Activated CD4-positive, alpha-beta T cell treated with anti-CD3 and anti-CD28 coated beads for 36 hours (primary cell): ENCODE measurements at regions not wholly inside any gene's neighbourhood (a gene's known extent, or its start where the extent isn't known, plus 50 kb on each side); places are given as distances from the start of the nearest gene placed in this dataset.
"Not testable (repeated sequence)": the region's sequence is repeated elsewhere in the genome, so short reads cannot be mapped to it uniquely, and the experiment has no call there.

Experiments
- ATAC-seq: fragments of 200-7000 bp; cut with Tn5 transposase; one replicate; pipeline ENCODE4 v1.10.0; 2021; ENCODE audit warnings: mild to moderate bottlenecking, moderate library complexity
- CTCF ChIA-PET: fragments of 350-600 bp; sonication (Branson Sonifier 250); formaldehyde crosslinking; loops from one replicate; lab custom pipeline; 2021; ENCODE audit warnings: antibody characterized with exemption; lab: Charles Lee
- POLR2A ChIA-PET: fragments of 350-600 bp; sonication (Branson Sonifier 250); formaldehyde crosslinking; loops from one replicate; lab custom pipeline; 2021; ENCODE audit warnings: antibody characterized with exemption, inconsistent platforms; lab: Charles Lee
- DNase-seq: peaks from one replicate; pipeline ENCODE4 v3.0.0-alpha.2; 2020
- H3K27ac Mint-ChIP-seq: one replicate; pipeline ENCODE4 v1.8.0; 2021; ENCODE audit warnings: mixed read lengths
- H3K27me3 Mint-ChIP-seq: one replicate; pipeline ENCODE4 v1.8.0; 2021; ENCODE audit warnings: mixed read lengths
- H3K36me3 Mint-ChIP-seq: one replicate; pipeline ENCODE4 v1.8.0; 2021; ENCODE audit warnings: low read depth, mixed read lengths
- H3K4me1 Mint-ChIP-seq: one replicate; pipeline ENCODE4 v1.8.0; 2021; ENCODE audit warnings: mixed read lengths
- H3K4me3 Mint-ChIP-seq: one replicate; pipeline ENCODE4 v1.8.0; 2021; ENCODE audit warnings: mild to moderate bottlenecking, moderate library complexity, mixed read lengths
- H3K9me3 Mint-ChIP-seq: one replicate; pipeline ENCODE4 v1.8.0; 2021; ENCODE audit warnings: low read depth, mixed read lengths
- intact Hi-C, 2 experiments: fragments of 100-400 bp; cut with DNase I in 1 of 2; cut with micrococcal nuclease in 1 of 2; formaldehyde crosslinking; loops; one replicate each; pipeline versions ENCODE4 v1.14.2 to v1.15.1; 2022 to 2024; cut with DNase I, micrococcal nuclease

GRCh38 chr5:38680094-38680825 lies 123.8 kb upstream of the LIFR start:
- ChIA-PET POLR2A (no interaction called here), CTCF (no interaction called here)
- DNase-seq: no peak
- Mint-ChIP-seq H3K36me3 (no peaks in the 10 kb centered on the region), H3K27ac (no peak overlapping the region), H3K4me1 (no peaks in the 10 kb centered on the region), H3K9me3 (no peaks in the 10 kb centered on the region), H3K4me3 (no peak overlapping the region), H3K27me3 (peaks cover 8% of the 10 kb centered on the region)
- intact Hi-C loops: no loop called here
- no peak for ATAC-seq

GRCh38 chr5:38681029-38681706 lies 124.7 kb upstream of the LIFR start:
- Mint-ChIP-seq H3K27ac (no peak overlapping the region), H3K9me3 (no peaks in the 10 kb centered on the region), H3K27me3 (peaks cover 6% of the 10 kb centered on the region), H3K4me3 (no peak overlapping the region), H3K36me3 (no peaks in the 10 kb centered on the region), H3K4me1 (no peaks in the 10 kb centered on the region)
- ChIA-PET CTCF (interaction anchor here (1.6 kb wide), 1 partner anchor 18 kb away, joined by 4 read pairs; no protein-coding TSS in a partner anchor), POLR2A (no interaction called here)
- intact Hi-C loops: no loop called here
- no peak for DNase-seq
- no peak for ATAC-seq

GRCh38 chr5:38681966-38682365 lies 125.5 kb upstream of the LIFR start:
- no peak overlapping the region for H3K27ac Mint-ChIP-seq
- ATAC-seq (no peak), DNase-seq (no peak)
- no peak overlapping the region for H3K4me3 Mint-ChIP-seq
- ChIA-PET POLR2A (no interaction called here), CTCF (interaction anchor here (1.6 kb wide), 1 partner anchor 19 kb away, joined by 4 read pairs; no protein-coding TSS in a partner anchor)
- no peaks in the 10 kb centered on the region for H3K36me3 Mint-ChIP-seq
- no peaks in the 10 kb centered on the region for H3K9me3 Mint-ChIP-seq
- H3K27me3 Mint-ChIP-seq: peaks cover 6% of the 10 kb centered on the region
- intact Hi-C loops: no loop called here
- no peaks in the 10 kb centered on the region for H3K4me1 Mint-ChIP-seq

- no peak for ATAC-seq
- intact Hi-C loops: no loop called here
- H3K9me3 Mint-ChIP-seq: no peaks in the 10 kb centered on the region
- no peak overlapping the region for H3K4me3 Mint-ChIP-seq
- DNase-seq: no peak
- H3K27ac Mint-ChIP-seq: no peak overlapping the region
- H3K36me3 Mint-ChIP-seq: no peaks in the 10 kb centered on the region
- no peaks in the 10 kb centered on the region for H3K4me1 Mint-ChIP-seq
- ChIA-PET CTCF (no interaction called here), POLR2A (no interaction called here)
- peaks cover 23% of the 10 kb centered on the region for H3K27me3 Mint-ChIP-seq
Measured at GRCh38 chr5:38686658-38687057, 130.2 kb upstream of the LIFR start.

- no peak overlapping the region for H3K4me3 Mint-ChIP-seq
- ATAC-seq (no peak), DNase-seq (no peak)
- no peaks in the 10 kb centered on the region for H3K4me1 Mint-ChIP-seq
- H3K27ac Mint-ChIP-seq: no peak overlapping the region
- H3K9me3 Mint-ChIP-seq: no peaks in the 10 kb centered on the region
- CTCF ChIA-PET: no interaction called here
- intact Hi-C loops: no loop called here
- POLR2A ChIA-PET: no interaction called here
- no peaks in the 10 kb centered on the region for H3K36me3 Mint-ChIP-seq
- H3K27me3 Mint-ChIP-seq: peaks cover 30% of the 10 kb centered on the region
Measured at GRCh38 chr5:38692346-38692745, 135.9 kb upstream of the LIFR start.

- Mint-ChIP-seq H3K9me3 (no peaks in the 10 kb centered on the region), H3K36me3 (no peaks in the 10 kb centered on the region), H3K27ac (no peak overlapping the region), H3K4me1 (no peaks in the 10 kb centered on the region), H3K27me3 (peaks cover 27% of the 10 kb centered on the region), H3K4me3 (no peak overlapping the region)
- POLR2A ChIA-PET: no interaction called here
- ATAC-seq (no peak), DNase-seq (no peak)
- intact Hi-C loops: no loop called here
- CTCF ChIA-PET: interaction anchor here (0.6 kb wide), 1 partner anchor 1550 kb away, joined by 3 read pairs; no protein-coding TSS in a partner anchor
Measured at GRCh38 chr5:38692781-38693527, 136.5 kb upstream of the LIFR start.

- ChIA-PET POLR2A (no interaction called here), CTCF (no interaction called here)
- no peak for ATAC-seq
- no peak for DNase-seq
- intact Hi-C loops: no loop called here
- Mint-ChIP-seq H3K4me3 (no peak overlapping the region), H3K27me3 (peaks cover 16% of the 10 kb centered on the region), H3K27ac (no peak overlapping the region), H3K36me3 (no peaks in the 10 kb centered on the region), H3K9me3 (no peaks in the 10 kb centered on the region), H3K4me1 (no peaks in the 10 kb centered on the region)
Measured at GRCh38 chr5:38695021-38695958, 138.8 kb upstream of the LIFR start.

- Mint-ChIP-seq H3K27me3 (peaks cover 11% of the 10 kb centered on the region), H3K36me3 (no peaks in the 10 kb centered on the region), H3K27ac (no peak overlapping the region), H3K9me3 (no peaks in the 10 kb centered on the region), H3K4me3 (no peak overlapping the region), H3K4me1 (no peaks in the 10 kb centered on the region)
- no peak for DNase-seq
- no peak for ATAC-seq
- ChIA-PET POLR2A (interaction anchor here (0.6 kb wide), 1 partner anchor 12 kb away, joined by 3 read pairs; no protein-coding TSS in a partner anchor), CTCF (no interaction called here)
- intact Hi-C loops: no loop called here
Measured at GRCh38 chr5:38697013-38697412, 140.6 kb upstream of the LIFR start.

- ATAC-seq, H3K4me1 Mint-ChIP-seq, H3K27ac Mint-ChIP-seq, H3K9me3 Mint-ChIP-seq, POLR2A ChIA-PET, H3K4me3 Mint-ChIP-seq, CTCF ChIA-PET, H3K27me3 Mint-ChIP-seq, H3K36me3 Mint-ChIP-seq, intact Hi-C loops, DNase-seq: not testable (repeated sequence)
Measured at GRCh38 chr5:38705529-38705928, 140.3 kb upstream of the OSMR start.

GRCh38 chr5:38706376-38706775 lies 139.4 kb upstream of the OSMR start:
- POLR2A ChIA-PET: no interaction called here
- H3K36me3 Mint-ChIP-seq: no peaks in the 10 kb centered on the region
- no peaks in the 10 kb centered on the region for H3K9me3 Mint-ChIP-seq
- CTCF ChIA-PET: no interaction called here
- H3K4me1 Mint-ChIP-seq: no peaks in the 10 kb centered on the region
- H3K4me3 Mint-ChIP-seq: no peak overlapping the region
- H3K27ac Mint-ChIP-seq: no peak overlapping the region
- DNase-seq: no peak
- no peak for ATAC-seq
- peaks cover 5% of the 10 kb centered on the region for H3K27me3 Mint-ChIP-seq
- intact Hi-C loops: no loop called here
